Kidney epithelial cell (primary cell): ENCODE measurements at regions not wholly inside any gene's neighbourhood (a gene's known extent, or its start where the extent isn't known, plus 50 kb on each side); places are given as distances from the start of the nearest gene placed in this dataset.
A peak's percentile ranks its signal among the peaks of the same experiment; 100 is the strongest.

Experiments used
- DNase-seq: peaks from one replicate; pipeline ENCODE4 v3.0.0-alpha.2; 2010; ENCODE audit warnings: low read depth
- H3K27me3 ChIP-seq: 2 replicates; pipeline ENCODE4 v1.6.0; 2011; ENCODE audit warnings: low read length; ENCODE audit not compliant: control insufficient read depth, insufficient read depth
- H3K36me3 ChIP-seq: 2 replicates; pipeline ENCODE4 v1.5.1; 2011; ENCODE audit warnings: low read length; ENCODE audit not compliant: control insufficient read depth, insufficient read depth
- H3K4me3 ChIP-seq: 2 replicates; pipeline ENCODE4 v1.5.1; 2011; ENCODE audit warnings: low read depth, mild to moderate bottlenecking, control low read depth, low read length
- CTCF ChIP-seq: IDR thresholded peaks from 2 replicates; pipeline ENCODE4 v1.5.1; 2011; ENCODE audit warnings: mild to moderate bottlenecking, moderate library complexity, low read length, control low read depth, inconsistent platforms; ENCODE audit not compliant: insufficient read depth, poor library complexity, severe bottlenecking

GRCh38 chr16:9241177-9241576 is 149.7 kb downstream of the HAPSTR1 start:
- Histone ChIP-seq H3K4me3 (no peak overlapping the region), H3K36me3 (no peaks in the 10 kb centered on the region), H3K27me3 (no peaks in the 10 kb centered on the region)
- no peak for TF ChIP-seq CTCF
- no peak for DNase-seq

- Histone ChIP-seq H3K36me3 (no peaks in the 10 kb centered on the region), H3K27me3 (no peaks in the 10 kb centered on the region), H3K4me3 (no peak overlapping the region)
- TF ChIP-seq CTCF, result no peak
- no peak for DNase-seq
These were observed 156.7 kb downstream of the HAPSTR1 start for GRCh38 chr16:9248162-9248561.

GRCh38 chr16:9249534-9249933 is 158.1 kb downstream of the HAPSTR1 start:
- H3K4me3 ChIP-seq, result no peak overlapping the region
- H3K36me3 ChIP-seq, result no peaks in the 10 kb centered on the region
- H3K27me3 ChIP-seq, result no peaks in the 10 kb centered on the region
- TF ChIP-seq CTCF, result no peak
- no peak for DNase-seq

GRCh38 chr16:9251026-9251425 is 159.6 kb downstream of the HAPSTR1 start:
- no peak for TF ChIP-seq CTCF

GRCh38 chr16:9254863-9255262 is 163.4 kb downstream of the HAPSTR1 start:
- H3K27me3 ChIP-seq, result no peaks in the 10 kb centered on the region
- no peak for DNase-seq
- H3K4me3 ChIP-seq, result no peak overlapping the region
- no peak for TF ChIP-seq CTCF
- H3K36me3 ChIP-seq, result no peaks in the 10 kb centered on the region

More at GRCh38 chr16:9251026-9251425, 159.6 kb downstream of the HAPSTR1 start:
- DNase-seq, result no peak
- Histone ChIP-seq H3K4me3 (no peak overlapping the region), H3K36me3 (no peaks in the 10 kb centered on the region), H3K27me3 (no peaks in the 10 kb centered on the region)

- H3K36me3 ChIP-seq, result no peaks in the 10 kb centered on the region
- H3K27me3 ChIP-seq, result no peaks in the 10 kb centered on the region
- no peak overlapping the region for H3K4me3 ChIP-seq
- peak; percentile 49 for TF ChIP-seq CTCF
- DNase-seq, result no peak
These were observed 164.8 kb downstream of the HAPSTR1 start for GRCh38 chr16:9256196-9256595.
